A549 (cell line): ENCODE measurements at regions not wholly inside any gene's neighbourhood (a gene's known extent, or its start where the extent isn't known, plus 50 kb on each side); places are given as distances from the start of the nearest gene placed in this dataset.

Experiments used
- CHD2 ChIP-seq: fragments of 150-350 bp; IDR thresholded peaks from 2 replicates; pipeline ENCODE4 v1.6.1; 2014; ENCODE audit warnings: low read length; ENCODE audit not compliant: partially characterized antibody
- CTCF ChIP-seq: fragments of >200 bp; sonication (Bioruptor Twin); formaldehyde crosslinking; IDR thresholded peaks from 3 replicates; pipeline ENCODE4 v1.5.1; 2016
- EP300 ChIP-seq, 2 experiments: fragments of >200 bp; sonication (Bioruptor Twin); formaldehyde crosslinking; IDR thresholded peaks; 2 replicates in 1 of 2; 3 replicates in 1 of 2; pipeline ENCODE4 v1.6.1; 2016 to 2017
- JUNB ChIP-seq: fragments of >200 bp; sonication (Bioruptor Twin); formaldehyde crosslinking; IDR thresholded peaks from 2 replicates; pipeline ENCODE4 v1.6.1; 2016
- RCOR1 ChIP-seq: fragments of 150-350 bp; IDR thresholded peaks from 2 replicates; pipeline ENCODE4 v1.6.1; 2014; ENCODE audit warnings: antibody characterized with exemption, low read length, low read depth
- TF ChIP-seq, protein P1 (sequence below): fragments of 450-650 bp; IDR thresholded peaks from 2 replicates; pipeline ENCODE4 v1.6.1; 2014; ENCODE audit warnings: antibody characterized with exemption

GRCh38 chr5:30809933-30810332 lies 383.6 kb upstream of the CDH6 start:
- TF ChIP-seq CHD2 (no peak), CTCF (no peak), JUNB (no peak), EP300 (IDR thresholded peaks at IDR 0.05) (no peak), RCOR1 (no peak)
- TF ChIP-seq, protein P1, sequence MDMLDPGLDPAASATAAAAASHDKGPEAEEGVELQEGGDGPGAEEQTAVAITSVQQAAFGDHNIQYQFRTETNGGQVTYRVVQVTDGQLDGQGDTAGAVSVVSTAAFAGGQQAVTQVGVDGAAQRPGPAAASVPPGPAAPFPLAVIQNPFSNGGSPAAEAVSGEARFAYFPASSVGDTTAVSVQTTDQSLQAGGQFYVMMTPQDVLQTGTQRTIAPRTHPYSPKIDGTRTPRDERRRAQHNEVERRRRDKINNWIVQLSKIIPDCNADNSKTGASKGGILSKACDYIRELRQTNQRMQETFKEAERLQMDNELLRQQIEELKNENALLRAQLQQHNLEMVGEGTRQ: no peak
